ENCODE measurements at regions not wholly inside any gene's neighbourhood (a gene's known extent, or its start where the extent isn't known, plus 50 kb on each side); places are given as distances from the start of the nearest gene placed in this dataset.

DNA sequence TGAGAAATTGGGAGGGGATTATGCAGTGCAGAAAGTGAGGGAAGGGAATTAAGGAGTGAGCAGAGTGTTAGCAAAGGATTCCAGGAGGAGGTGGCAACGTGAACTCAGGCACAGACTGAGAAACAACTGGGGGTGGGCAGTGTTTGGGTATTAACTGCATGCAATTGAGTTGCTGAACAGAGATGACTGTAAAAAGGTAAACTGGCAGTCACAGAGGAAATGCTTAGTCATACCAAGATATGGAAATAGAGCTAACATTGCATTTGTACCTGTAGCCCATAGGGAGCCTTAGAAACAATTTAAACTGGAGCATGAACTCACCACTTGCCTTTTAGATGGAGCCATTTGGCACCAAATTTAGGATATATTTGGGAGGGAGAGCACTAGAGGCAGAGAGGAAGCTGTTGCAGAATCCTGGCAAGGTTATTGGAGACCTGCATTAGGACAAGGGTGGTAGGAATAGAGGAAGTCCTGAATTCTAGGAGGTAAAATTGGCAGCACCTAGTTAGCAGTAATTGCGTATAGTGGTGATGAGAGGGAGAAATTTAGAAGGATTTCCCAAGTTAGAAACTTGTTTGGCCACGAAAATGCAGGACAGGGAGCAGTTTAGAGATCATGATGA, 100.6 kb upstream of the FRY start:
- Mint-ChIP-seq H3K4me3 (no peak overlapping the region), H3K27ac (no peak overlapping the region), H3K4me1 (ENCODE audit: low read depth) (peaks cover 2% of the 10 kb centered on the region), H3K36me3 (ENCODE audit: low read depth) (no peaks in the 10 kb centered on the region), H3K27me3 (ENCODE audit: low read depth) (peaks cover 3% of the 10 kb centered on the region), H3K9me3 (ENCODE audit: insufficient read depth) (no peaks in the 10 kb centered on the region)
- POLR2A ChIA-PET, result no interaction called here
- ATAC-seq, result peak; percentile 76
- no peak for DNase-seq
- CTCF ChIA-PET, result interaction anchor here (0.5 to 2.4 kb wide), 2 partner anchors 21 to 1894 kb away, joined by 3 to 12 read pairs; no protein-coding TSS in a partner anchor

DNA sequence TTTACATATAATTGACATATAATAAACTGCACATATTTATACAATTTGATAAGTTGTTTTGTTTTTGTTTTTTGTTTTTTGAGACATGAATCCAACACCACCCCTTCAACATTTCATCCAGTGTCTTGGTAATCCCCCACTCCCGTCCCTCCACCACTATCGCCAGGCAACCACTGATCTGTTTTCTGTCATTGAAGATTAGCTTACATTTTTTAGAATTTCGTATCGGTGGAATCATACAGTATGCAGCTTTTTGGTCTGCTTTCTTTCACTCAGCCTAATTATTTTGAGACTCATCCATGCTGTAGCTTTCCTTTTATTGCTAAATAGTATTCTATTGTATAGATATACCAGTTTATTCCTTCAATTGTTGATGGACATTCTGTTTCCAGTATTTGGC, 94.1 kb upstream of the FRY start:
- Mint-ChIP-seq H3K4me3 (no peak overlapping the region), H3K27me3 (ENCODE audit: low read depth) (peaks cover 15% of the 10 kb centered on the region), H3K9me3 (ENCODE audit: insufficient read depth) (no peaks in the 10 kb centered on the region), H3K4me1 (ENCODE audit: low read depth) (no peaks in the 10 kb centered on the region), H3K27ac (no peak overlapping the region), H3K36me3 (ENCODE audit: low read depth) (no peaks in the 10 kb centered on the region)
- DNase-seq, result no peak
- ATAC-seq, result no peak
- ChIA-PET CTCF (interaction anchor here (1.9 kb wide), 1 partner anchor 28 kb away, joined by 5 read pairs; no protein-coding TSS in a partner anchor), POLR2A (no interaction called here)

DNA sequence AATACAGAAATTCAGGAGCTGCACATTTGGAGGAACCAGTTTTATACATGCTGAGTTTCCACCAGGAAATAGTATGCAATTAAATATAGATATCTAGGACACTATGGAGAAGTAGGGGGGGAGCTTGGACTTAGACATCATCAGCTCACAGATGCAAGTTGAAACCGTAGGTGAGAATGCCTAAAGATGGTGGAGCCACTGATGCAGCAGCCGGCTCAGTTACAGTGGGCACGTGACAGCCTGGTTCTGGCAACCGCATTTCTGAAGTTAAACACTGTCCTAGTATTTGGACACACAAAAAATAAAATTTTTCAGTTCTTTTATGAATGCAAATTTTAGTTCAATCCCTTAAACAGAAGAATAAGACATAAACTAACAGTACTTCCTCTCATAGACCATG, 91.5 kb upstream of the FRY start:
- peaks cover 15% of the 10 kb centered on the region for H3K27me3 Mint-ChIP-seq (ENCODE audit: low read depth)
- no peak overlapping the region for H3K4me3 Mint-ChIP-seq
- no peak for ATAC-seq
- POLR2A ChIA-PET, result interaction anchor here (0.9 kb wide), 1 partner anchor 13 kb away, joined by 3 read pairs; no protein-coding TSS in a partner anchor
- CTCF ChIA-PET, result interaction anchor here (1.3 kb wide), 1 partner anchor 30 kb away, joined by 3 read pairs; no protein-coding TSS in a partner anchor
- H3K4me1 Mint-ChIP-seq (ENCODE audit: low read depth), result no peaks in the 10 kb centered on the region
- H3K27ac Mint-ChIP-seq, result no peak overlapping the region
- no peaks in the 10 kb centered on the region for H3K36me3 Mint-ChIP-seq (ENCODE audit: low read depth)
- no peak for DNase-seq
- no peaks in the 10 kb centered on the region for H3K9me3 Mint-ChIP-seq (ENCODE audit: insufficient read depth)

DNA sequence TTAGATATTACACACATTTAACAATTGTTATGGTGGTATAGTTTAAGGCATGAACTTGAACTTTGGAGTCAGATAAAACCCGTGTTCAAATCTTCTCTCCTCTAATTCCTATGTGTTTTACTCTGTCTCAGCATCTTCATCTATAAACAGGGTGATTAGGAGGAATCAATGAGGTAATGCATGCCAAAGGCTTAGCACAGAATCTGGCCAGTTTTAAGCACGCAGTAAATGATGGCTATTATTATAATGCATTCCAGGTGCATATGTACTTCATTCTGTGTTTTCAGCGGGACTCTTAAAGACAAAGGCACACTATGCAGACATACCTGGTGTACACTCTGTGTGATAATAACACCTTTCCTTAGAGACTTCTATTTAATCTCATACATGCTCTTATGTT, 88.0 kb upstream of the FRY start:
- H3K4me1 Mint-ChIP-seq (ENCODE audit: low read depth), result no peaks in the 10 kb centered on the region
- CTCF ChIA-PET, result no interaction called here
- peaks cover 10% of the 10 kb centered on the region for H3K27me3 Mint-ChIP-seq (ENCODE audit: low read depth)
- no peak for ATAC-seq
- no peaks in the 10 kb centered on the region for H3K36me3 Mint-ChIP-seq (ENCODE audit: low read depth)
- DNase-seq, result no peak
- POLR2A ChIA-PET, result no interaction called here
- no peak overlapping the region for H3K4me3 Mint-ChIP-seq
- no peak overlapping the region for H3K27ac Mint-ChIP-seq
- H3K9me3 Mint-ChIP-seq (ENCODE audit: insufficient read depth), result no peaks in the 10 kb centered on the region

DNA sequence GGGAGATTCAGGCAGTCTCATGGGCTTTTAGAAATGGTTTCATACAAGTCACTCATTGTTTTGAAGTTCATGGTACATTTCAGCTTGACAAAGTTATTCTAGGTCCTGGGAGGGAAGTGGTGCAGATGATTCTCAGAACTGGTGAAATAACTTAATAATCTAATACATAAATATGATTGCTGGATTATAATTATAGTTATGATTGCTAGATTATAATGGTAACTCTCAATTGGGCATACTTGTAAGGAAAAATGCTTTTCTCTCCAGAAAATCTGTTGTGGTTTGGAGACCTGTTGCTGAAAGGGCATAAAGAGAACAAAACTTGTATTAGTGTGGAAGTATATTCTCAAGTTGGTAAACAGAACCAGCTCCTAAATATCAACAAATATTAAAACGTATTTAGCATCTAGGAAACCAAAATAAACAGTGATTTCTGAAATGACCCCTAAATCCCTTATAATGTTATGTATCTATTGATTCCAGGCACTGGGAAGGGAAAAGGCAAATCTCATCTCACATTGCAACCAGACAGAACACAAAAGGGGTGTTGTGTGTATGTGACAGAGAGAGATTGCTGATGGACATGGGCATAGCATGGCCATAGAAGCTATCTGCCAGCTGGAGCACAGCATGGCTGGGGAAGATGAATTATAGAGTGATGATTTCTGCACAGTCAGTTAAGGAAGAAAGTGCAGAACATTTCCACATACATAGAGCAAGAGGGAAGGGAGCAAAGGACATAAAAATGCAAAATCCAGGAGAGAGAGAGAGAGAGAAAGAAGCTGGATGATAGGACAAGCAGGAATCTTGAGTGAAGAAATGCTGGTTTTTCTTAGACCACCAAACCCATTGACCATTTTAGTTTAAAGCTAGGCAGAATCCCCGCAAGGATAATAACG, 87.1 kb upstream of the FRY start:
- H3K4me1 Mint-ChIP-seq (ENCODE audit: low read depth), result no peaks in the 10 kb centered on the region
- no peaks in the 10 kb centered on the region for H3K36me3 Mint-ChIP-seq (ENCODE audit: low read depth)
- POLR2A ChIA-PET, result no interaction called here
- peaks cover 10% of the 10 kb centered on the region for H3K27me3 Mint-ChIP-seq (ENCODE audit: low read depth)
- H3K9me3 Mint-ChIP-seq (ENCODE audit: insufficient read depth), result no peaks in the 10 kb centered on the region
- no peak overlapping the region for H3K4me3 Mint-ChIP-seq
- DNase-seq, result no peak
- CTCF ChIA-PET, result no interaction called here
- ATAC-seq, result no peak
- H3K27ac Mint-ChIP-seq, result no peak overlapping the region

DNA sequence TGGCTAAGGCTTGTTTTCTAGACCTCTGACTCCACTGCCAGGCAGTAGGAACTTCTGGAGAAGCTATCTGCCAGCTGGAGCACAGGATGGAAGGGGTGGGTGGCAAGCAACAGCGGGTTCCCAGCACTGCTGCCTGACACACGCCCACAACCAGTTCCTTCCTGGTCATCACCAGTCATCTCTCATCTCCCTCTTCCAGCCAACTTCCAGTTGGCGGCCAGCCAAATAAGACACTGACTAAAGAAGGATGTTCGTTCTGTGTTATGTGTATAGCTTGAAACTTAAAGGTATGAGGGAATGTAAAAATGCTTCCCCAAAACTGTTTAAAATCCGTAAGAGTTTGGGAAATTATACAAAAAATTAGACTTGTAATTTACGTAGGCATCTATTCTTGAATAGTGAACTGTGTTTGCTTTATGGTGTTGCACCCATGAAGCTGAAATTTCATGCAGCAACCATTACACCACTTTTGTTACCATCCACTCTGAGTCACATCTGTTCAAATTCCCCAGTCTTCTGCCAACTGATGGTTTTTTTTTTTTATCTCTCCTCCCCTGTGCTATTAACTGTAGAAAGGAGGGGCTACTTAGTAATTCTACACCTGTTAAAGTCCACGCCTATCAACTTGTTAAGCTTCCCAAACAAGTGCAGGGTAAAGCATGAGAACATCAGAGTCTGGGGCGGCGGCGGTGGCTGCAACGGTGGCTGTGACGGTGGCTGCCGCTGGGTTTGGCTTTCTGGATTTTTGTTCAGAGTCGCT, 86.2 kb upstream of the FRY start:
- Mint-ChIP-seq H3K36me3 (ENCODE audit: low read depth) (no peaks in the 10 kb centered on the region), H3K4me1 (ENCODE audit: low read depth) (no peaks in the 10 kb centered on the region), H3K27ac (no peak overlapping the region), H3K4me3 (no peak overlapping the region), H3K27me3 (ENCODE audit: low read depth) (peaks cover 6% of the 10 kb centered on the region), H3K9me3 (ENCODE audit: insufficient read depth) (no peaks in the 10 kb centered on the region)
- POLR2A ChIA-PET, result no interaction called here
- CTCF ChIA-PET, result no interaction called here
- ATAC-seq (no peak), DNase-seq (no peak)

DNA sequence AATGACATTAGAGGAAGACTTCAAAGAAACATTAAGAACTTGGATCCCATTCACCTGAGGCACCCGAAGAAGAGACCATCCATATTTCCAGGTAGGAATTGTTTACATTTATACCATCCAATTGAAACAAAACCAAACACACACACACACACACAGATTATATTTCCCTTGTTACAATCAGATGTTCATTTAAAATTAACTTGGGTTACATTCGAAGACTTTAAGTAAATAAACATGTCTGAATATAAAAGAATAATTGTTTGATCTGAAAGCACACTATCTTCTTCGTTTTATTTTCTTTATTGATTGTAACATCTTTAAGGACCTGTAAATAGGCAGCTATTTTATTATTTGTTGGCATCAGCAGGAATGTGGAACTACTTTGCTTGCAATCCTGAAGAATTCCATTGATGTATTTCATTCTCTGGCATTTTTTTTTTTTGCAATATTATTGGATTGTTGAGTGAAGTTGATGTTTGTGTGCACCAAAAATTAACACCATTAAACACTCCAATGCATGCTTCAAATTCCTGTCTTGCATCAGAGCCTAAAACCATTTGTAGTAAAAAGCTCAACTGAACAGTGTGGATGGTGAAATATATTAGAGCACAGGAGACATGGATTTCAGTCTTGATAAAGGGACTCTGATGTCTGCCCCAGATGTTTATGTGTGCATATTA, 85.3 kb upstream of the FRY start:
- ChIA-PET POLR2A (no interaction called here), CTCF (interaction anchor here (0.9 to 1.2 kb wide), 2 partner anchors 21 to 36 kb away, joined by 3 to 4 read pairs; no protein-coding TSS in a partner anchor)
- Mint-ChIP-seq H3K4me3 (no peak overlapping the region), H3K9me3 (ENCODE audit: insufficient read depth) (no peaks in the 10 kb centered on the region), H3K36me3 (ENCODE audit: low read depth) (no peaks in the 10 kb centered on the region), H3K4me1 (ENCODE audit: low read depth) (peaks cover 5% of the 10 kb centered on the region), H3K27me3 (ENCODE audit: low read depth) (peaks cover 3% of the 10 kb centered on the region), H3K27ac (no peak overlapping the region)
- ATAC-seq (no peak), DNase-seq (no peak)

DNA sequence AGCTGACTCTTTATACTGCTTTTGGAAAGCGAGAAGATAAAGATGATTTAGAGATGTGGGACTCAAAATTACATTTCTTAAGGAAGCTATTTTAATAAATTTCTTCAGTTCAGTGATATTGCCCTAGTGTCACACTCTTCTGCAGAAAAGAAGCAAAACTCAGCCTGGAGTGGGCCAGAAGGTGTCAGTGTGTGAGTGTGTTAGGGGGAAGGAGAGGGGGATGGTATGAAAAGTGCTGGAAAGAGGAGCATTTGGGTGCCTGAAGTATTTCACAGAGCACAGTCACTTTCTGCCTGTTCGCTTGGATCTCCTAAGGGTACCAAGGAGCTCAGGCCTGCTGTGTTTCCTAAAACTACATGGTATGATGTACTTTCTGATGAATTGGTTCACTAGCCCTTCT, 84.5 kb upstream of the FRY start:
- H3K4me3 Mint-ChIP-seq, result no peak overlapping the region
- H3K27ac Mint-ChIP-seq, result no peak overlapping the region
- H3K9me3 Mint-ChIP-seq (ENCODE audit: insufficient read depth), result no peaks in the 10 kb centered on the region
- peaks cover 8% of the 10 kb centered on the region for H3K4me1 Mint-ChIP-seq (ENCODE audit: low read depth)
- H3K27me3 Mint-ChIP-seq (ENCODE audit: low read depth), result no peaks in the 10 kb centered on the region
- DNase-seq, result no peak
- ChIA-PET CTCF (interaction anchor here (0.9 to 1.2 kb wide), 2 partner anchors 20 to 37 kb away, joined by 3 to 4 read pairs; no protein-coding TSS in a partner anchor), POLR2A (no interaction called here)
- no peaks in the 10 kb centered on the region for H3K36me3 Mint-ChIP-seq (ENCODE audit: low read depth)
- no peak for ATAC-seq

DNA sequence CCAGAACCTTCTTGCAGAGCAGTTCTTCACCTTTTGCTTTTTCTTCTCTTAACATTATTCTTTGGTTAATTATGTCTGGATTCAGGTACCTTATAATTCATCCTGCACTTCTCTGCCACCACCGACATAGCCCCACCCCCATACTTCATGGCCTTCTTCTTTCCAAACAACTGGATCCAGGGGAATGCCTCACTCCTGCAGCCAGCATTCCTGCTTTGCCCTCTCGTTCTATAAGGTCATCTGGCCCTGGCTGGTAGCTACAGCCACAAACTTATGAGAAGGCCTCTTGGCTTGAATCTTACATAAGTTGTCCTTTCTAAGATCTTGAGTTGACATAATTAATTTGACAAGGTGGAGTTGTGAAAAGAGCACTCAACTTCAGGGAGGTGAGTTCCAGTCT, 84.1 kb upstream of the FRY start:
- ATAC-seq (no peak), DNase-seq (no peak)
- ChIA-PET POLR2A (no interaction called here), CTCF (no interaction called here)
- no peak overlapping the region for H3K27ac Mint-ChIP-seq
- H3K4me3 Mint-ChIP-seq, result no peak overlapping the region
- H3K9me3 Mint-ChIP-seq (ENCODE audit: insufficient read depth), result no peaks in the 10 kb centered on the region
- H3K36me3 Mint-ChIP-seq (ENCODE audit: low read depth), result no peaks in the 10 kb centered on the region
- peaks cover 8% of the 10 kb centered on the region for H3K4me1 Mint-ChIP-seq (ENCODE audit: low read depth)
- H3K27me3 Mint-ChIP-seq (ENCODE audit: low read depth), result no peaks in the 10 kb centered on the region

DNA sequence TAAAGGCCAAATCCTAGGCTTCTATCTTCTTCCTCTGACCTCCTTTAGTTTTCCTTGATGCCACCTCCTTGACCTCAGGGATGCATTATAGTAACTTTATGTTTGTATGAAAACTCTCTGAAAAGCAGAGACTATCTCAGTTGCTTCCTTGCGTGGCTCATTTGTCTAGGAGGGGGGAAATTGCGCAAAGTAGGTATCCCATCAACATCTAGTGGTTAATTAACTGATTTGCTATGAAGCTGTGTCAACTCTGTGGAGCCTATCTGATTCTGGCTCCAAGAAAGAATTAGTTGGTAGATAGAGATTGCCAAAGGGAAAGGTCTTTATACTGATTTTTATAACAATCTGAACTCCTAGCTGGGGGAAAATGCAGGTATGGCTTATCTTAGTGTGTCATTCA, 82.1 kb upstream of the FRY start:
- Mint-ChIP-seq H3K27ac (no peak overlapping the region), H3K9me3 (ENCODE audit: insufficient read depth) (no peaks in the 10 kb centered on the region), H3K4me1 (ENCODE audit: low read depth) (peaks cover 8% of the 10 kb centered on the region), H3K4me3 (no peak overlapping the region), H3K36me3 (ENCODE audit: low read depth) (no peaks in the 10 kb centered on the region), H3K27me3 (ENCODE audit: low read depth) (no peaks in the 10 kb centered on the region)
- ChIA-PET POLR2A (no interaction called here), CTCF (no interaction called here)
- ATAC-seq (no peak), DNase-seq (no peak)

DNA sequence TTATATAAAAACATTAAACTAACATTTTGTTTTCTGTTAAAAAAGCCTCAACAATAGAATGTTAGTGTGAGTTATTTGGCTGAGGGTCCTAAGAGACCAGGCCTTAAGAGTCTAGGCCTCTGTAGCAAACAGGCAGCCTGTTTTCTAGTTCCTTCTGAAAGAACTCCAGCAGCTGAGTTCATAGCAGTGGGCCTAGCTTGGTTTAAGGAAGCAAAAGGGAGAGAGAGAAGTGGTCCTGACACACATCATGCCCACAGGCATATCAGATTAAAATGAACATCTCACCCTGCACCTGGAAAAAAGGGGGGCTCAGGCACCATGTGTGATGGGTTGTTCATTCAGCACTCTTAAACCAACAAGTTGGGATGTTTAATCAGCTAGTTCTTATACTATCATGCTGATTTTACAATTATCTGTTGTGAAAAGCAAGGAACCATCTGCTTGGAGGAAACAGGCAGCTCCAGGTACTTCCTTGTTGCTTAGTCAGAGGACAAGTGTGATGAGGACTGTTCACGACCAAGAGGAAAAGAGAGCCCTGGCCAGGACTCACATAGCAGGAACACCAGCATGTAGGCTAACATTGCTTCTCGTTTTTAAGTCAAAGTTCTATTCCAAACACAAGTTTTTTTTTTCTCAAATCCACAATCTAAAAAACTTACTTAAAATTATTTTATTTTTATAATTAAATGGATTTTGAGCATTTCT, 81.3 kb upstream of the FRY start:
- no peaks in the 10 kb centered on the region for H3K36me3 Mint-ChIP-seq (ENCODE audit: low read depth)
- peaks cover 8% of the 10 kb centered on the region for H3K4me1 Mint-ChIP-seq (ENCODE audit: low read depth)
- no peaks in the 10 kb centered on the region for H3K27me3 Mint-ChIP-seq (ENCODE audit: low read depth)
- no peak overlapping the region for H3K4me3 Mint-ChIP-seq
- ATAC-seq (no peak), DNase-seq (no peak)
- ChIA-PET POLR2A (no interaction called here), CTCF (interaction anchor here (1.0 kb wide), 1 partner anchor 279 kb away, joined by 3 read pairs; no protein-coding TSS in a partner anchor)
- no peaks in the 10 kb centered on the region for H3K9me3 Mint-ChIP-seq (ENCODE audit: insufficient read depth)
- no peak overlapping the region for H3K27ac Mint-ChIP-seq

All from activated CD8-positive, alpha-beta T cell treated with anti-CD3 and anti-CD28 coated beads, Interleukin-2, amount 10 ng/mL, durations not matched to agents 7 days and 5 days (primary cell).